Muscle layer of colon (tissue), 2 donors: ENCODE measurements at regions not wholly inside any gene's neighbourhood (a gene's known extent, or its start where the extent isn't known, plus 50 kb on each side); places are given as distances from the start of the nearest gene placed in this dataset.

Experiments
- H3K27ac ChIP-seq: one replicate; pipeline ENCODE4 v1.7.0; 2013; ENCODE audit warnings: low read depth, mild to moderate bottlenecking, low read length, moderate library complexity
- H3K27me3 ChIP-seq, 2 donors: one replicate each; pipeline ENCODE4 v1.7.0; 2013; ENCODE audit warnings: low read length in 2 of 2, mild to moderate bottlenecking in 2 of 2; ENCODE audit not compliant: insufficient read depth in 2 of 2, control insufficient read depth in 1 of 2
- H3K36me3 ChIP-seq: one replicate; pipeline ENCODE4 v1.7.0; 2013; ENCODE audit warnings: mild to moderate bottlenecking, low read length; ENCODE audit not compliant: insufficient read depth
- H3K4me1 ChIP-seq: one replicate; pipeline ENCODE4 v1.7.0; 2013; ENCODE audit warnings: mild to moderate bottlenecking, low read length; ENCODE audit not compliant: insufficient read depth
- H3K4me3 ChIP-seq, 2 donors: one replicate each; pipeline ENCODE4 v1.7.0; 2013; ENCODE audit warnings: low read length in 2 of 2, low read depth in 1 of 2, mild to moderate bottlenecking in 1 of 2, moderate library complexity in 1 of 2
- H3K9ac ChIP-seq: one replicate; pipeline ENCODE4 v1.7.0; 2013; ENCODE audit warnings: low read length
- H3K9me3 ChIP-seq: one replicate; pipeline ENCODE4 v1.7.0; 2013; ENCODE audit warnings: mild to moderate bottlenecking, low read length
- donor health status: abdominal sarcoma.
- donor health status: Adenocarcinoma of cecum.

DNA sequence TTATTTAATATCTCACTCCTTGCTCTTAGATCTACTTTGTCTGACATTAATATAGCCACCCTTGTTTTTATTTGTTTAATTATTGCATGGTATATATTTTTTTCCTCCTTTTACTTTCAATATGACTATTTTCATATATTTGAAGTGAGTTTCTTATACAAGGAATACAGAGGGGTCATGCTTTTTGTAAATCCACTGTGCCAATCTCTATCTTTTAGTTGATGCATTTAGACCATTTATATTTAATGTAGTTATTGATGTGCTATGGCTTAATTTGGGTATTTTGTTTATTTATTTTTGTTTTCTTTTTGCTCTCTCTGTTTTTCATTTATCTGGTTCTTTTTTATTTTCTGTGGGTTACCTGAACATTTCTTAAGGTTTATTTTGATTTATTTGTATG lies 750.6 kb downstream of the TMEM182 start:
- Histone ChIP-seq H3K36me3 (no peaks in the 10 kb centered on the region), H3K27ac (no peak overlapping the region), H3K4me1 (no peaks in the 10 kb centered on the region), H3K4me3 (no peak overlapping the region), H3K27me3 (no peaks in the 10 kb centered on the region), H3K9me3 (no peaks in the 10 kb centered on the region), H3K9ac (no peak overlapping the region)

GRCh38 chr2:103520547-103520946 lies 758.7 kb downstream of the TMEM182 start:
- Histone ChIP-seq H3K4me3 (no peak overlapping the region), H3K36me3 (no peaks in the 10 kb centered on the region), H3K27me3 (no peaks in the 10 kb centered on the region), H3K9ac (no peak overlapping the region), H3K4me1 (no peaks in the 10 kb centered on the region), H3K9me3 (no peaks in the 10 kb centered on the region), H3K27ac (no peak overlapping the region)

GRCh38 chr2:103525756-103526155 lies 763.9 kb downstream of the TMEM182 start:
- no peaks in the 10 kb centered on the region for H3K9me3 ChIP-seq

DNA sequence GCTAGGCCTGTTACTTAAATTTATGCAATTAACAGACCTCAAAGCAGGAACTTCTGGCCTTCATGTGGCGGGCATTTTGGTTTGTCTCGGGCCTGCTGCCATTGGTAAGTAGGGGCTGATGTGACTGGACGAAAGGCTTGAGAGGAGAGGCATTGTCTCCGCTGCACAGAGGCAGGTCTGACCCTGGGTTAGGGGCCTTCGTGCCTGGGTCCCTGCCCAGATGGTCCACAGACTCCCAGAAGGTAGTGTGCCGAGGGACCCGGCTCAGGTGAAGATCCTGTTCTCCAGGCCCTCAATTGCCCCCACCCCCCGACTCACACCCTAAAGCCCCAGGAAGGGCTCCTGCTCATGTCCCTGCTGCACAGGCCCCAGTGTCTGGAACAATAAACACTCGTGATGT lies 764.9 kb downstream of the TMEM182 start:
- H3K27me3 ChIP-seq: no peaks in the 10 kb centered on the region

More at GRCh38 chr2:103525756-103526155, 763.9 kb downstream of the TMEM182 start:
- no peak overlapping the region for H3K4me3 ChIP-seq
- no peaks in the 10 kb centered on the region for H3K36me3 ChIP-seq
- no peaks in the 10 kb centered on the region for H3K4me1 ChIP-seq
- H3K27me3 ChIP-seq: no peaks in the 10 kb centered on the region
- no peak overlapping the region for H3K27ac ChIP-seq
- H3K9ac ChIP-seq: no peak overlapping the region

GRCh38 chr2:103527278-103527677 lies 765.4 kb downstream of the TMEM182 start:
- no peaks in the 10 kb centered on the region for H3K27me3 ChIP-seq
- H3K9me3 ChIP-seq: no peaks in the 10 kb centered on the region
- H3K36me3 ChIP-seq: no peaks in the 10 kb centered on the region
- no peak overlapping the region for H3K9ac ChIP-seq
- H3K4me3 ChIP-seq: no peak overlapping the region
- H3K27ac ChIP-seq: no peak overlapping the region
- H3K4me1 ChIP-seq: no peaks in the 10 kb centered on the region

More for the DNA sequence above, 764.9 kb downstream of the TMEM182 start:
- no peaks in the 10 kb centered on the region for H3K9me3 ChIP-seq
- no peaks in the 10 kb centered on the region for H3K36me3 ChIP-seq
- no peak overlapping the region for H3K9ac ChIP-seq
- H3K27ac ChIP-seq: no peak overlapping the region
- H3K4me1 ChIP-seq: no peaks in the 10 kb centered on the region
- H3K4me3 ChIP-seq: no peak overlapping the region

- Histone ChIP-seq H3K9ac (no peak overlapping the region), H3K27ac (no peak overlapping the region), H3K9me3 (no peaks in the 10 kb centered on the region), H3K4me1 (no peaks in the 10 kb centered on the region), H3K27me3 (no peaks in the 10 kb centered on the region), H3K4me3 (no peak overlapping the region), H3K36me3 (no peaks in the 10 kb centered on the region)
Observed at GRCh38 chr2:103529798-103530502, 768.1 kb downstream of the TMEM182 start.

GRCh38 chr2:103552775-103553174 lies 790.9 kb downstream of the TMEM182 start:
- Histone ChIP-seq H3K9me3 (no peaks in the 10 kb centered on the region), H3K36me3 (no peaks in the 10 kb centered on the region), H3K27me3 (no peaks in the 10 kb centered on the region), H3K27ac (no peak overlapping the region), H3K9ac (no peak overlapping the region), H3K4me3 (no peak overlapping the region), H3K4me1 (no peaks in the 10 kb centered on the region)

DNA sequence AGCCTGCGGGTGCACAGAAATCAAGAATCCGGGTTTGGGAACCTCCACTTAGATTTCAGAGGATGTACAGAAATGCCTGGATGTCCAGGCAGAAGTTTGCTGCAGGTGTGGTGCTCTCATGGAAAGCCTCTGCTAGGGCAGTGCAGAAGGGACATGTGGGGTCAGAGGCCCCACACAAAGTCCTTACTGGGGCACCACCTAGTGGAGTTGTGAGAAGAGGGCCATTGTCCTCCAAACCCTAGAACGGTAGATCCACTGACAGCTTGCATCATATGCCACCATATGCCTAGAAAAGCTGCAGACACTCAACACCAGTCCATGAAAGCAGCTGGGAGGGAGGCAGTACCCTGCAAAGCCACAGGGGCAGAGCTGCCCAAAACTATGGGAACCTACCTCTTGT lies 833.0 kb downstream of the TMEM182 start:
- H3K27me3 ChIP-seq: no peaks in the 10 kb centered on the region
- H3K9ac ChIP-seq: no peak overlapping the region
- no peaks in the 10 kb centered on the region for H3K36me3 ChIP-seq
- H3K27ac ChIP-seq: no peak overlapping the region
- H3K9me3 ChIP-seq: no peaks in the 10 kb centered on the region
- H3K4me3 ChIP-seq: no peak overlapping the region
- no peaks in the 10 kb centered on the region for H3K4me1 ChIP-seq

- no peaks in the 10 kb centered on the region for H3K4me1 ChIP-seq
- H3K36me3 ChIP-seq: no peaks in the 10 kb centered on the region
- H3K9me3 ChIP-seq: peaks cover 4% of the 10 kb centered on the region
- no peak overlapping the region for H3K9ac ChIP-seq
- H3K27me3 ChIP-seq: no peaks in the 10 kb centered on the region
- H3K4me3 ChIP-seq: no peak overlapping the region
- H3K27ac ChIP-seq: no peak overlapping the region
Observed at GRCh38 chr2:103605071-103605780, 843.4 kb downstream of the TMEM182 start.

DNA sequence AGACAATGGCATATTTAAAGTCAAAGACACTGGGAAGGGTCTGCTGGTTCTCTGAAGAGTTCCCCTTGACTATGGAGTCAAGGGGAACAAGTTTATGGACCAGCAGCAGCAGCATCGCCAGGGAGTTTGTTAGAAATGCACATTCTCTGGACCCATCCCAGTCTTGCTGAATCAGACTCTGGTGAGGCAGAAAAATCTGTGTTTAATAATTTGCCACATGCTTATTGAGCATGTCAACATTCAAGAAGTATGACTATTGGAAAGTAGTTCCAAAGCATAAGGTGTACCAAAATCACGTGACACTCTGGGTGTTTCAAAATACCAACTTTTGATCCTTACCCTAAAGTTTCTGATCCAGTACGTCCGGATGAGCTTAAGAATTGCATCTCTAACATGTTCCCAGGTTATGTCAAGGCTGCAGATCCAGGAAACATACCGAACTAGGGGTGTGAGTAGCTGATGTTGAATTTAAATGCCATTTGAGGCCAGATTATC lies 853.8 kb downstream of the TMEM182 start:
- Histone ChIP-seq H3K27ac (no peak overlapping the region), H3K27me3 (no peaks in the 10 kb centered on the region), H3K4me3 (no peak overlapping the region), H3K4me1 (no peaks in the 10 kb centered on the region), H3K9me3 (no peaks in the 10 kb centered on the region), H3K9ac (no peak overlapping the region), H3K36me3 (no peaks in the 10 kb centered on the region)

- H3K27ac ChIP-seq: no peak overlapping the region
- no peaks in the 10 kb centered on the region for H3K36me3 ChIP-seq
- no peaks in the 10 kb centered on the region for H3K9me3 ChIP-seq
- H3K4me3 ChIP-seq: no peak overlapping the region
- no peak overlapping the region for H3K9ac ChIP-seq
- H3K4me1 ChIP-seq: no peaks in the 10 kb centered on the region
- no peaks in the 10 kb centered on the region for H3K27me3 ChIP-seq
Observed at GRCh38 chr2:103616891-103617290, 855.1 kb downstream of the TMEM182 start.
